Erythroblast (primary cell): ENCODE measurements at regions not wholly inside any gene's neighbourhood (a gene's known extent, or its start where the extent isn't known, plus 50 kb on each side); places are given as distances from the start of the nearest gene placed in this dataset.

Experiments used
- DNase-seq, 2 experiments: peaks; one replicate each; lab custom pipeline; 2025; lab: John Stamatoyannopoulos, UW
- GATA1 ChIP-seq: IDR thresholded peaks from 2 replicates; pipeline ENCODE4 v1.6.1; 2011; ENCODE audit warnings: low read depth, mild to moderate bottlenecking, control low read depth, low read length, moderate library complexity
- POLR2A ChIP-seq: IDR thresholded peaks from 2 replicates; pipeline ENCODE4 v1.6.1; 2011; ENCODE audit warnings: mild to moderate bottlenecking, low read length

DNA sequence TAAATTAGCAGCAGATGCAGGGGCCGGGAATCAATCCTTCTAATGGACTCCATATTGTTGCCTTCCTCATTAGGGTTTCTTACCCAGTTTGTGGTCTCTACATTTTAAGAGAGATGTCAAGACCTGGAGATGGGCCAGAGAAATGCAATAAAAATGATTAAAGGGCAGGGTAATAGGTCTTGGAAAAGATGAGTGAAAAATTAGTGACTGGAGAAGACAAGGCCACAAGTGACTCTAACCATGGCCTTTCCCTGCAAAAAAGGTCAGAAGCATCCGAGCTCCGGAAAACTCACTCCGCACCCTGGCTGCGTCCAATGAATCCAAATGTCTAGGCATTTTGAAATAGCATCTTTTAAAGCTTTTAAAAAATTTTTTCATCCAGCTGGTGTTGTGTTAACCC is 152.8 kb downstream of the ARRDC4 start:
- DNase-seq = no peak
- no peak for TF ChIP-seq POLR2A
- no peak for TF ChIP-seq GATA1

DNA sequence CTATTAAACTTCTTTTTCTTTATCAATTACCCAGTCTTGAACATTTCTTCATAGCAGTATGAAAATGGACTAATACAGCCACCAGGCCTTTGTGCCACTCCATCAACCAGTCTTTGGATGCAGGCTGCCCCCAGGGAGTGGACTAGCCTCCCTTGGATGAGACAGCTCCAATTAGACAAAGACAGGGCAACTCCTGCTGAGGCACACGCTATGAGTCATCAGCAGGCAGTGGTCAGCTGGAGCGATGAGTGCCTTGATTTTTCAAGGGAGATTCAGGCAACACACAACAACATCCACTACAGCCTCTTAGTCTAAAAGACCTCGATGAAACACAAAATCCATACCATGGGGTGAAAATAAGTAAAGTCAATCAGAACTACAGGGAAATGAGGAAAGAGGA is 160.1 kb downstream of the ARRDC4 start:
- no peak for DNase-seq
- TF ChIP-seq POLR2A (no peak), GATA1 (no peak)

DNA sequence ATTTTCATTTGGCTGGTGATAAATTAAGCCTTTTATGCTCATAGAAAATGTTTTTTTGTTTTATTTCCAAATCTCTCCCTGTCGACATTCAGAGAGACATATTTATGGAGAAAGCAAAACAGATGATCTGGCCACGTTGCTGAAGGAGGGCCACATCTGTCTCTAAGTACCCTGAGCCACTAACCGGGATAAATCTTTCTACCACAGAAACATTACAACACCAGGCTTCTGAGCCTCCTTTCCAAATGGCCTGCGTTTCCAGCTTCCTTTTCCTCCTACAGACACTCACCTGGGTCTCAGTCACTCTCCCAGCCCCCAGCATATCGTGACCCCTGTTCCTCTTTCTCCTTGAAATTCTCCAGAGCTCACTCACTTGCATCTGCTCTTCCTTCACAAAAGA is 161.0 kb downstream of the ARRDC4 start:
- DNase-seq = no peak
- no peak for TF ChIP-seq POLR2A
- no peak for TF ChIP-seq GATA1

DNA sequence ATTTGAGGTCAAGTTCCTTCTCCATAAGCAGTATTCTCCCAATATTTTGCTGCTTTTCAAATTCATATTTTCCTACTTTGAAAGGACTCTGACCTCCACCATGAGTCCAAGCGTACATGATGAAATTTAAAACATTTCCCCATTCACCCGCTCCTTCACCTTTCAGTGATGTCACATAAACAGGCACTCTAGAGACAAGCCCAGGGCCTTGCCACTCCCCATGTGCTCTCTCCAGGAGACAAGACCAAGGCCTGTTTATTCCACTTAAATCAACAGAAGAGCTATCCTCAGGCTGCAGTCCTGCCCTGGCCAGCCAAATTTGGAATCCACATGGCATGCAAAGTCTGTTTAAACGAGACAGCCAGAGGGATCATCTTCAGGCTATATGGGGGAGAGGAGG is 161.5 kb downstream of the ARRDC4 start:
- DNase-seq = no peak
- TF ChIP-seq POLR2A (no peak), GATA1 (no peak)

DNA sequence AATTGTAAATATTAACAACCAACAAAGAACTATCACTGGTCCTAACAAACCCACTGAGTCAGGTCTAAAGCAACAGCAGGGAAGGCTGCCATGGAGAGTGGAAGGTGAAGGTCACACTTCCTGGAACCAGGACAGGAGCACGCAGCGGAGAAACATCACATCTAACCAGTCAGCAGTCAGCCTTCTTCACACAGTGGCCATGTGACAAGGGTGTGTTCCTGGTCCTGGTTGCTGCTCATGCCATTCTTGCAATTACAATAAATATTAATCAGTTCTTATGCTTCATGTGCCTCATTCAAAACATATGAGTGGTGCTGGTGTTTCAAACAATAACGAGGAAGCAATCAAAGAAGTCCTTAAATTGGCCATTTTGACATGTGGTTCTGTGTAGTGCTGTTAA is 162.8 kb downstream of the ARRDC4 start:
- DNase-seq = no peak
- no peak for TF ChIP-seq GATA1
- no peak for TF ChIP-seq POLR2A

DNA sequence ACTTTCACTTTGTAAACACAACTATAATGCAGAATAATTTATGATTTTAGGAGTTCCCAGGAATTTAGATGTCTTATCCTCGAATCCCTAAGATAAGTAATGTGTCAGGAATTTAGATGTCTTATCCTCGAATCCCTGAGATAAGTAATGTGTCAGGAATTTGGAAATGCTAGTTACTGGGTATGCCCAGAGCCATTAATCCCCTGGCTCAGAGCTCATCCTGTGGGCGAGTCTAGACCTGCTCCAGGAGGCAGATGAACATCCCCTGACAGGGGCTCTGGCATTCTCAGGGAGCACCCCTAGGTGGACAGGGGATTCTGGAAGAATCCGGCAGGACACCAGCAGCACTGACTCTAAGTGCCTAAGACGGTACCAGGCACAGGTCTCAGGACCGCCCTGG is 163.3 kb downstream of the ARRDC4 start:
- no peak for DNase-seq
- no peak for TF ChIP-seq POLR2A
- TF ChIP-seq GATA1 = no peak

DNA sequence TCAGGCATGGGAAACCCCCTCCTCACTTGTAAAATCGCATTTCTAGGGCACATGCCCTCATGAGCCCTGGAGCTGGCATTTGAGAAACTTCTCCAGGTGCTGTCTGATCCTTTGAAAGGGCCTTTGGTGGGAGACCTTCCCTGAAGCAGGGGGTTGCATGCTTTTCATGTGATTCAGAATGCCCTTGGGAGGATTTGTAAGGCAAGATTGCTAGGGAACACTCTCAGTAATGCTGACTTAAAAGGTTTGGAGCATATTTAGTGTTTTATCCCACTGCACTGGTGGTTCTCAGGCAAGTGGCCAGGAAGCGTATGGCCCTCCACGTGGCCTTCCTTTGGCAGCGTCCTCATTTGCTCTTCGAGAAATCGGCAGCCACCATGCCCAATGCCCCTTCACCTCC is 164.1 kb downstream of the ARRDC4 start:
- DNase-seq = no peak
- TF ChIP-seq GATA1 (no peak), POLR2A (no peak)

DNA sequence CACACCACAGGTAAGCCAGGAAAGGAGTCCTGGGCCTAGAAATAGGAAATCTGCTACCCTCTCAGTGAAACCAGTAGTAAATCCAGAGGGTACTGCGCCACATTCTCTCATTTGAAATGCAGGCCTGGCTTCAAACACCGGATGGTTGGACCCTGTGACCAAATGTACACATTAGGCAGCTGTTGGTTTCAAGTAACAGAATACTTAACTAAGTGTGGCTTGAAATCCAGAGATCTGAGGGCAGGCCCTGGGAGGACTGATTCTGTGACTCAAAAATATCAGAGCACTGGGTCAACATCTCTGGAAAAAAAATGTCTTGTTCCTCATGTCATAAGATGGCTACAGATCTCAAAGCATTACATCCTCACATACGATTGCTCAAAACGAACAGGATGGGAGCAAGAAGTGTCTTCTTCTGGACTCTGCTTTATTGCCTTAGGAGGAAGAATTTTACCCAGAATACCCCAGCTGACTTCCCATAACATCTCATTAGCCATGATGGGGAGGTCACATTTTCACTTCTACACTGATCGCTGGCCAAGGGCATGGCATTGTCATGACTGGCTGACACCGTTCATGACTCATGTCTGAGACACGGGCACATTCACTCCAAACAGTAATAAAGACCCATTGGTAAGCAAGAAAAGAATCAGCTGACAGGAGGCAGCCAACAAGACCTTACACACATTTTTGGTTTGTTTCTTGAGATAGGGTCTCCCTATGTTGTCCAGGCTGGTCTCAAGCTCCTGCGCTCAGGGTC is 166.0 kb downstream of the ARRDC4 start:
- TF ChIP-seq POLR2A (no peak), GATA1 (no peak)
- DNase-seq = no peak

DNA sequence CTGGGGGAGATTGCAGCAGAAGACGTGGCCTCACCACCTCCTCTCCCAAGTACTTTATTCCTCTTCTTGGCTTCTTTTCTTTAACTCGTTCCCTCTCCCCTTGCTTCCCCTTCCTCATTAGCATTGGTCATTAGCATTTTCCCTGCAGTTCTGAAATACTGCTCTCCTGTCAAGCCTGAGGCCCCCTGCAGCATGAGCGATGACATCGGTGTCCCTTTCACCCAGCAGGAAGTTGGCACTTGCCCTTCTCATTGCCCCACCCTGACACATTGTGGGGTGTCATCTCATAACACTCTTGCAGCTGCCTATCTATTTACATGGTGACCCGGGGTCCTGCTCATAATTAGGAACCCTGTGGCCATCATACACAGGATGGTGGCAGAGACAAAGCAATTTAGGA is 167.1 kb downstream of the ARRDC4 start:
- TF ChIP-seq POLR2A = no peak
- TF ChIP-seq GATA1 = no peak
- DNase-seq = no peak

DNA sequence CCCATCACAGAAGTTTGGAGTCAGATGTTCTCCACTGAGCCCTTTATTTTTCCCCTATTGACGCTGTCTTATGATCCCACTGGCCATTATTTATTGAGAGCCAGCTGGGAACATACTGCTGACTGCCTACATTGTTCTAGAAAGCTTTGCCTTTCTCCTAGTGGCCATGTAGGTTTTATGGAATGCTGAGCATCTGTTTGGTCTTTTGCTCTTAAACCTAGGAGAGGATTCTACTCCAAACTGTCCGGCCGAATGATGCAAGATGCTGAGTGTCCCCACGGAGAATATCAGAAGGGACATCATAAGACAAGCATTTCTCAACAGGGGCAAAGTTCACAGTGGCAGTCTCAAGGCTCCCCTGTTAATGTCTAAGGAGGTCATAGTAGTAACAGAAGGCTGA is 171.4 kb downstream of the ARRDC4 start:
- DNase-seq = no peak
- TF ChIP-seq GATA1 = no peak

DNA sequence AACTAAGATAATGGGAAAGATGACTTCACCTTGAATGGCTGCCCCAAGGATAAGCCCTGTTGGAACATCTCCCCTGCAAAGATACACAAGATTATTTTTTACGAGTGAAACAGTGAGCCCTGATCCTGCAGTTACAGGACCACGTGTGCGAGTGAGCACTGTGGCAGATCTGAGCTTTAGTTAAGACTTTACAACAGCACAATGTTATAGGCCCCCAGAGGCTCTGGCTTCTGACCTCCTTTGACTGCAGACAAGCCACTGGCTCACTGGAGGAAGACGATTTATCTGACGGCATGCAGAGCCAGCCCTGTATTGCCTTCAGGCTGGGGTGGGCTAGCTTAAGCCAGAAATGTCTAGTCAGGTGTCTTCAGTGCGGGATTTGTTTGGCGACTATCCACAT is 174.4 kb downstream of the ARRDC4 start:
- no peak for DNase-seq
- no peak for TF ChIP-seq POLR2A
- TF ChIP-seq GATA1 = no peak

DNA sequence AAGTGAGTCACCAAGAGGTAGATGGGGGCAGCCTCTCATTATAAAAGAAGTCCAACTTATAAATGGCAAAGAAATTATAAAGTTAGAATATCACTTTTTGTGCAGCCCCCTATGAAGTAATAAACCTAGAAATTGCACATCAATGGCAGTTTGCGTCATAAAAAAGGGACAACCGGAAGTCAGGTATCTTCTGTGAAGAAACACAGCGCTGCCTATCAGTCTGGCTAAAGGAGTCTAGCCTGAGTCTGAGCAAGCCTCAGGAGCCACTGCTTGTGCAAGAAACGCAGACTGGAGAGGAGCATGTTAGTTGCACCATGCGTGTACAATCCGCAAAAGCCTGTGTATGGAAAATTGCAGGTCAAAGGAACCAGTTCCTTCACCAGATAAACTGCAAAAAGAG is 178.4 kb downstream of the ARRDC4 start:
- TF ChIP-seq GATA1 (no peak), POLR2A (no peak)
- DNase-seq = no peak

DNA sequence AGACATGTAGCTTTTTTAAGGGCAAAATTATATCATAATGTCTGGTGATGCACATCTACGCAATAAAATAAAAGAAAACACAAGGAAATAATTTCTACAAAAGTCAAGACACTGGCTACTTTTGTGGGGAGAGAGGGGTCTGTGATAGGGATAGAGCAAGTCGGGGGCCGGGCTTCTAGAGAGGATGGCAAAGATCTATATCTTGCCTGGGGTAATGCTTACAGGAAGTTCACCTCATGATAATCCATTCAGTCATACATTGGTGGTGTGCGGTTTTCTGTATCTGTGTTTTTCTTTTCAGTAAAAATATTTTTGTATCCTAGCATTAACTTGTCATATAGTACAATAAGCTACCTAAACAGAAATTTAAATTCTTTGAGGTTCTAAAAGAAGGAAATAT is 178.8 kb downstream of the ARRDC4 start:
- TF ChIP-seq GATA1 (no peak), POLR2A (no peak)
- no peak for DNase-seq

DNA sequence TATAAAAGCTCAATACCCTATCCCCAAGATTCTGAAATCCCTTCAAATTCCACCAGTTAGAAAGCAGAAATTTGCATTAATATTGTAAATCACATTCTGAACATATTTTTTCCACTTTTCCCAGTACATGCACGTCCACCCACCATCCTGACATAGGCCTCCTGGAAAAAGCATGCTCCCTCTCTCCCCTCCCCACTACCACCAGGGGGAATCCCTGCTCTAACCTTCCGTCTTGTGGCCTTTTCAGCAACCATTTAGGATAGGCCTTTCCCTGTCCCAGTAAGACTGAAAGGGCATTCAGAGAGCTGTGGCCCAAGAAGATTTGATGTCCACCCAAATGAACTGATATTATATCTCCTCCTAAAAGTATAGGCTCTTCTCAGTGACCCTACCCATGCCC is 182.1 kb downstream of the ARRDC4 start:
- DNase-seq = no peak
- TF ChIP-seq POLR2A = no peak
- no peak for TF ChIP-seq GATA1

DNA sequence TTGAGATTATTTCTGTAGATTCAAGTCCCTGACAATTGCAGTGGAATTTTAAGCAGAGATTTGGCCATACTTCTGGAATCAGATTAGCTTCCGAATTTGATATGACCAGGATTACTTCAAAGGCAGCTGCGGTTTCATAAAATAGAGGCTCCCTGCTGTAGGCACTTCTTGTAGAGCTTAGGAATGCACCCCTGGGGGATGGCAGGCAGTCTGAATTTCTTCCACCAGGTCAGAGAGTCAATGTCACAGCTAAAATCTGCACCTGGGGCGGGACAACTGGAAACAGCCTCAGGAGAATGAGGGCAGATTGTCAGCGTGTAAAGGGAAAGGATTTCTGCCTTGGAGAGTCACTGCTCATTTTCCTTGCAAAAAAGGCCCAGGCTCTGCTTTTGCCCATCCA is 182.6 kb downstream of the ARRDC4 start:
- no peak for DNase-seq
- TF ChIP-seq POLR2A (no peak), GATA1 (no peak)

DNA sequence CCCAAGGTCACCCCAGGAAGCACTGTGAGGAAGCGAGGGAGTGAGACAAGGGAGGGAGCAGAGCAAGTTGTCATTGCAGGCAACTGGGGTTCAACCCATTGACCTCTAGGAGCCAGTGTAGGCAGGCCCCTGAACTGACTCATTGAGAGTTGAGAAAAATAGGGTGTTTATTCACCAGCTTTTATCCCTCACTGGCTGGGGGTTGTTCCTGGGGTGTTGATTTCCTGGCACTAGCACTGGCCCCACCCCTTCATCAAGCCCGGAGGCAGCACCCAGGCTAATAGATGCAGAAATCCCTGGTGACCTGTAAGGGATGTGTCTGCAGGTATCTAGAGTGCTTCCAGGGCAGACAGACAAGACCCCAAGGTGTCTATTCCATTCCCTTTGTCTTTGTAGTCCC is 183.9 kb downstream of the ARRDC4 start:
- DNase-seq = no peak
- TF ChIP-seq GATA1 (no peak), POLR2A (no peak)
